ENCODE measurements at regions not wholly inside any gene's neighbourhood (a gene's known extent, or its start where the extent isn't known, plus 50 kb on each side); places are given as distances from the start of the nearest gene placed in this dataset.

DNA sequence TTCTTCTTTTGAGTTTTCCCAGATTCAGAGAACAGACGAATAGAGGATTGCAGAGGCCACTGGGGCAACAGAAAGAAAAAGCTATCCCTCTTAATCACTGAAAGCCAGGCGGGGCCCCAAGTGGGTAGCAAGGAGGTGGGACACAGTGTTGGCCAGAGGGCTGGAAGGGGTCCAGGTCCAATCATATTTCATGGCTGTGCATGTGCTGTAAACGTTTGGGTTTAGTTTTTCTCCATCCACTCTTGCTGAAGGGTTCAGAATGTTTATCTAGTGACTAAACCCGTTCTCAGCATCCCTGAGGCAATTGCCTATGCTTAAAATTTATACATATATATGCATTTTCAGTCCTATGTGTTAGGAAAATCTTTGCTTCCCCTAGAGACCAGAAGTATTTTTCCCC is 99.4 kb upstream of the EPHA4 start:
- TF ChIP-seq, protein P1, sequence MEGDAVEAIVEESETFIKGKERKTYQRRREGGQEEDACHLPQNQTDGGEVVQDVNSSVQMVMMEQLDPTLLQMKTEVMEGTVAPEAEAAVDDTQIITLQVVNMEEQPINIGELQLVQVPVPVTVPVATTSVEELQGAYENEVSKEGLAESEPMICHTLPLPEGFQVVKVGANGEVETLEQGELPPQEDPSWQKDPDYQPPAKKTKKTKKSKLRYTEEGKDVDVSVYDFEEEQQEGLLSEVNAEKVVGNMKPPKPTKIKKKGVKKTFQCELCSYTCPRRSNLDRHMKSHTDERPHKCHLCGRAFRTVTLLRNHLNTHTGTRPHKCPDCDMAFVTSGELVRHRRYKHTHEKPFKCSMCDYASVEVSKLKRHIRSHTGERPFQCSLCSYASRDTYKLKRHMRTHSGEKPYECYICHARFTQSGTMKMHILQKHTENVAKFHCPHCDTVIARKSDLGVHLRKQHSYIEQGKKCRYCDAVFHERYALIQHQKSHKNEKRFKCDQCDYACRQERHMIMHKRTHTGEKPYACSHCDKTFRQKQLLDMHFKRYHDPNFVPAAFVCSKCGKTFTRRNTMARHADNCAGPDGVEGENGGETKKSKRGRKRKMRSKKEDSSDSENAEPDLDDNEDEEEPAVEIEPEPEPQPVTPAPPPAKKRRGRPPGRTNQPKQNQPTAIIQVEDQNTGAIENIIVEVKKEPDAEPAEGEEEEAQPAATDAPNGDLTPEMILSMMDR (IDR thresholded peaks at IDR 0.05; ENCODE audit: control insufficient read depth, extremely low read depth, insufficient read depth): no peak
- DNase-seq (ENCODE audit: low read depth): no peak
- no peak overlapping the region for H3K4me3 ChIP-seq (ENCODE audit: low read depth, low read length)

GRCh38 chr2:221662689-221663391 is 90.7 kb upstream of the EPHA4 start:
- H3K4me3 ChIP-seq (ENCODE audit: low read depth, low read length): no peak overlapping the region
- no peak for DNase-seq (ENCODE audit: low read depth)
- TF ChIP-seq, protein P1 (IDR thresholded peaks at IDR 0.05; ENCODE audit: control insufficient read depth, extremely low read depth, insufficient read depth): no peak

DNA sequence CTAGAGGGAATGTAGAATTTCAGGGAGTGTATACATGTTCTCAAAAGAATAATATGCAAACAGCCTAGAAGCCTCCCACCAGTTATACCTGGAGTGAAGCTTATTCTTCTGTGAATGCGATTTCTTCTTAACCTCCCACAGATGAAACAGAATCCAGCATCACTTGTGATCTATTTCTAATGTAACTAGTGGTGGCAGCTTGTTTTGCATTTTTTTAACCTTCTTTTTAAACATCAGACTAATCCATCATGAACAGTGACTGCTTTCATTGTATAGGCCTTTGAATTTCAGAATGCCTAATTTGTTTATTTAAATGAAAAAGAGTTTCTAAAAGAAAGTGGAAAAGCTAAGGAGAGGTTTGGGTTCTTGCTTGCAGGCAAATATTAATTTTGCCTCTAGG is 85.7 kb upstream of the EPHA4 start:
- no peak overlapping the region for H3K4me3 ChIP-seq (ENCODE audit: low read depth, low read length)
- no peak for DNase-seq (ENCODE audit: low read depth)
- TF ChIP-seq, protein P1 (IDR thresholded peaks at IDR 0.05; ENCODE audit: control insufficient read depth, extremely low read depth, insufficient read depth): no peak

GRCh38 chr2:221655300-221655699 is 83.2 kb upstream of the EPHA4 start:
- no peak for DNase-seq (ENCODE audit: low read depth)
- no peak overlapping the region for H3K4me3 ChIP-seq (ENCODE audit: low read depth, low read length)
- TF ChIP-seq, protein P1 (IDR thresholded peaks at IDR 0.05; ENCODE audit: control insufficient read depth, extremely low read depth, insufficient read depth): no peak

GRCh38 chr2:221653182-221653581 is 81.1 kb upstream of the EPHA4 start:
- H3K4me3 ChIP-seq (ENCODE audit: low read depth, low read length): no peak overlapping the region
- no peak for DNase-seq (ENCODE audit: low read depth)
- TF ChIP-seq, protein P1 (IDR thresholded peaks at IDR 0.05; ENCODE audit: control insufficient read depth, extremely low read depth, insufficient read depth): no peak

- no peak for DNase-seq (ENCODE audit: low read depth)
- TF ChIP-seq, protein P1 (IDR thresholded peaks at IDR 0.05; ENCODE audit: control insufficient read depth, extremely low read depth, insufficient read depth): no peak
- no peak overlapping the region for H3K4me3 ChIP-seq (ENCODE audit: low read depth, low read length)
These were observed 77.1 kb upstream of the EPHA4 start for GRCh38 chr2:221649051-221649775.

All from LNCaP clone FGC (cell line).